Natural killer cell (primary cell): ENCODE measurements at regions not wholly inside any gene's neighbourhood (a gene's known extent, or its start where the extent isn't known, plus 50 kb on each side); places are given as distances from the start of the nearest gene placed in this dataset.

Source experiments
- ATAC-seq, 3 donors: fragments of 150-1000 bp in 2 of 3; fragments of 200-7000 bp in 1 of 3; cut with Tn5 transposase; 1 replicate in 1 of 3; 2 replicates in 2 of 3; pipeline ENCODE4 v1.10.0; 2021; ENCODE audit warnings: mild to moderate bottlenecking in 2 of 3, moderate library complexity in 2 of 3
- DNase-seq, 2 donors: peaks; one replicate each; pipeline versions ENCODE4 v3.0.0 to v3.0.0-alpha.2; 2013 to 2021; ENCODE audit warnings: mixed read lengths in 1 of 2
- H3K27ac ChIP-seq: one replicate; pipeline ENCODE4 v1.5.1; 2013; ENCODE audit warnings: mild to moderate bottlenecking, low read length
- H3K27me3 ChIP-seq: one replicate; pipeline ENCODE4 v1.6.1; 2013; ENCODE audit warnings: low read length; ENCODE audit not compliant: control insufficient read depth, insufficient read depth
- H3K36me3 ChIP-seq: one replicate; pipeline ENCODE4 v1.6.1; 2013; ENCODE audit warnings: low read length; ENCODE audit not compliant: control insufficient read depth, insufficient read depth
- H3K4me1 ChIP-seq: one replicate; pipeline ENCODE4 v1.6.1; 2013; ENCODE audit warnings: low read length; ENCODE audit not compliant: control insufficient read depth, insufficient read depth
- H3K4me3 ChIP-seq: one replicate; pipeline ENCODE4 v1.5.1; 2013; ENCODE audit warnings: low read length
- H3K9me3 ChIP-seq: one replicate; pipeline ENCODE4 v1.6.1; 2013; ENCODE audit warnings: low read length; ENCODE audit not compliant: control insufficient read depth, insufficient read depth
- H3K27ac Mint-ChIP-seq, 2 donors: one replicate each; pipeline ENCODE4 v1.8.0; 2022; ENCODE audit warnings: mild to moderate bottlenecking in 2 of 2, mixed read lengths in 2 of 2, moderate library complexity in 1 of 2
- H3K27me3 Mint-ChIP-seq, 2 donors: one replicate each; pipeline ENCODE4 v1.8.0; 2022; ENCODE audit warnings: low read depth in 2 of 2, mixed read lengths in 2 of 2
- H3K36me3 Mint-ChIP-seq: one replicate; pipeline ENCODE4 v1.8.0; 2022; ENCODE audit warnings: mixed read lengths
- H3K4me1 Mint-ChIP-seq, 2 donors: one replicate each; pipeline ENCODE4 v1.8.0; 2022; ENCODE audit warnings: mixed read lengths in 2 of 2
- H3K4me3 Mint-ChIP-seq: one replicate; pipeline ENCODE4 v1.8.0; 2022; ENCODE audit warnings: mild to moderate bottlenecking, moderate library complexity, mixed read lengths
- H3K9me3 Mint-ChIP-seq, 2 donors: one replicate each; pipeline ENCODE4 v1.8.0; 2022; ENCODE audit warnings: mixed read lengths in 2 of 2
- WGBS: methylation state at CpG from one replicate; pipeline ENCODE4 v1.1.7; 2013; ENCODE audit warnings: missing lambda C conversion rate; ENCODE audit not compliant: insufficient coverage; 5-methylcytosine and 5-hydroxymethylcytosine counted together
- intact Hi-C: fragments of 100-400 bp; cut with micrococcal nuclease; formaldehyde crosslinking; loops from one replicate; pipeline ENCODE4 v1.14.2; 2022
- TF ChIP-seq, protein P1 (sequence below): fragments of 200-600 bp; IDR thresholded peaks from one replicate; pipeline ENCODE4 v1.8.0; 2022; ENCODE audit warnings: antibody characterized with exemption

DNA sequence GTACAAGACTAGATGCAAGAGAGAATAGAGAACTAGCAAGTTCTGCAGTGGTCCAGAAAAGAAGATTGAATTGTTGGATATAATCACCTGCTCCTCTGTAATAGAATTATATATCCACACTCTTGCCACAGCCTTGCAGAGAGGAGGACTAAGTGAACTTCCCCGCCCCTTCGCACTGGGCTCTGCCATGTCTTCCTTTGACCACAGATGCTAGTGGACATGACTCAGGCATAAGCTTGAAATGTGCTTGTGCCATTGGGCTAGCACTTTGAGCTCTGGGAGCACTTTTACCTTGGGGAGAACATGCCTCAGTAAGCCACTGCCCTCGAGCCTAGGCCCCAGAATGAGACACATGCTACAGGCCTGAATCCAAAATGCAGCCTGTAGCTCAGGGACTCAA is 113.5 kb upstream of the RASA1 start:
- Mint-ChIP-seq H3K4me1 (peaks cover 8 to 24% of the 10 kb centered on the region in 2 donors), H3K27me3 (no peaks in the 10 kb centered on the region), H3K36me3 (no peaks in the 10 kb centered on the region), H3K27ac (no peak overlapping the region), H3K4me3 (no peak overlapping the region), H3K9me3 (no peaks in the 10 kb centered on the region)
- DNase-seq, result no peak
- Histone ChIP-seq H3K36me3 (no peaks in the 10 kb centered on the region), H3K4me1 (no peaks in the 10 kb centered on the region), H3K27ac (no peak overlapping the region), H3K4me3 (no peak overlapping the region), H3K9me3 (peaks cover 2% of the 10 kb centered on the region), H3K27me3 (no peaks in the 10 kb centered on the region)
- intact Hi-C loops, result no loop called here
- TF ChIP-seq, protein P1, sequence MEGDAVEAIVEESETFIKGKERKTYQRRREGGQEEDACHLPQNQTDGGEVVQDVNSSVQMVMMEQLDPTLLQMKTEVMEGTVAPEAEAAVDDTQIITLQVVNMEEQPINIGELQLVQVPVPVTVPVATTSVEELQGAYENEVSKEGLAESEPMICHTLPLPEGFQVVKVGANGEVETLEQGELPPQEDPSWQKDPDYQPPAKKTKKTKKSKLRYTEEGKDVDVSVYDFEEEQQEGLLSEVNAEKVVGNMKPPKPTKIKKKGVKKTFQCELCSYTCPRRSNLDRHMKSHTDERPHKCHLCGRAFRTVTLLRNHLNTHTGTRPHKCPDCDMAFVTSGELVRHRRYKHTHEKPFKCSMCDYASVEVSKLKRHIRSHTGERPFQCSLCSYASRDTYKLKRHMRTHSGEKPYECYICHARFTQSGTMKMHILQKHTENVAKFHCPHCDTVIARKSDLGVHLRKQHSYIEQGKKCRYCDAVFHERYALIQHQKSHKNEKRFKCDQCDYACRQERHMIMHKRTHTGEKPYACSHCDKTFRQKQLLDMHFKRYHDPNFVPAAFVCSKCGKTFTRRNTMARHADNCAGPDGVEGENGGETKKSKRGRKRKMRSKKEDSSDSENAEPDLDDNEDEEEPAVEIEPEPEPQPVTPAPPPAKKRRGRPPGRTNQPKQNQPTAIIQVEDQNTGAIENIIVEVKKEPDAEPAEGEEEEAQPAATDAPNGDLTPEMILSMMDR, result no peak
- no peak for ATAC-seq
- WGBS, result 90% methylated on average over 3 of the region's 3 CpGs

DNA sequence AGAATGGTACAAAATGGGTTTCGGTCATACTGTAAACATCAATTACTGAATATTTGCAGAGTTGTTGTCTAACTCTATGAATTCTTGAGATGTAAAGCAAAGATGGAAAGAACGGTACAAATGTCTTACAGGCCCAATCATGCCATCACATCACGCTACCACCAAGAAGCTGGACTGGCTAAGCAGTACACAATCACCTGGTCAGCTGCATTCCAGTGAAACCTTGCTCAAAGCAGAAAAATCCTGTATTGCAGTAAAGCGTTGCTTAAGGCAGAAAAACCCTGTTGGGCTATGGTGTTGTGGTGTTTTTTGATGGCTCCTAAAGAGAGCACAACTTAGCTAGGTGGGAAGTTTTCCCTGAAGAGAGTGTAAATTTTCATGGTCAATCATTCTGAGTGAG is 112.6 kb upstream of the RASA1 start:
- no peaks in the 10 kb centered on the region for H3K27me3 Mint-ChIP-seq
- intact Hi-C loops, result no loop called here
- no peaks in the 10 kb centered on the region for H3K9me3 Mint-ChIP-seq

DNA sequence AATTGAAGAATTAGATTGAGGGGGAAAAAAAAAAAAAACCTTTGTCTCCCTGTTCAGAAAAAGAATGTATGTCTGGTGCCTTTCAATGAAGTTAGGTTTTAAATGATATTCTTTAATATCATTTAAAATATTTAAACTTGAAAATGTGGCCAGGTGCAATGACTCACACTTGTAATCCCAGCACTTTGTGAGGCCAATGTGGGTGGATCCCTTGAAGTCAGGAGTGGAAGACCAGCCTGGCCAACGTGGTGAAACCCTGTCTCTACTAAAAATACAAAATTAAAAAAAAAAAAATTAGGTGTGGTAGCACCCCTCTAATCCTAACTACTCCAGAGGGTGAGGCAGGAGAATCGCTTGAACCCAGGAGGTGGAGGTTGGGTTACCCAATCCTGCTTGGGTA is 111.1 kb upstream of the RASA1 start:
- H3K4me1 Mint-ChIP-seq, result peaks cover 3 to 18% of the 10 kb centered on the region in 2 donors
- Histone ChIP-seq H3K4me1 (no peaks in the 10 kb centered on the region), H3K27me3 (no peaks in the 10 kb centered on the region), H3K27ac (no peak overlapping the region), H3K36me3 (no peaks in the 10 kb centered on the region), H3K4me3 (no peak overlapping the region), H3K9me3 (no peaks in the 10 kb centered on the region)
- no CpG with 5 or more reads among the region's 2 CpGs for WGBS
- H3K4me3 Mint-ChIP-seq, result no peak overlapping the region
- H3K27ac Mint-ChIP-seq, result no peak overlapping the region
- DNase-seq (no peak), ATAC-seq (no peak)
- no peaks in the 10 kb centered on the region for H3K36me3 Mint-ChIP-seq
- TF ChIP-seq, protein P1, result no peak
- intact Hi-C loops, result no loop called here
- peaks cover 0 to 3% of the 10 kb centered on the region in 2 donors for H3K27me3 Mint-ChIP-seq
- no peaks in the 10 kb centered on the region for H3K9me3 Mint-ChIP-seq

More for the DNA sequence above, 112.6 kb upstream of the RASA1 start:
- Mint-ChIP-seq H3K4me3 (no peak overlapping the region), H3K27ac (no peak overlapping the region), H3K4me1 (peaks cover 8 to 24% of the 10 kb centered on the region in 2 donors), H3K36me3 (no peaks in the 10 kb centered on the region)
- DNase-seq (no peak), ATAC-seq (no peak)
- Histone ChIP-seq H3K4me1 (no peaks in the 10 kb centered on the region), H3K9me3 (no peaks in the 10 kb centered on the region), H3K4me3 (no peak overlapping the region), H3K27me3 (no peaks in the 10 kb centered on the region), H3K27ac (no peak overlapping the region), H3K36me3 (no peaks in the 10 kb centered on the region)
- TF ChIP-seq, protein P1, result no peak
- 97% methylated on average over 4 of the region's 4 CpGs for WGBS

DNA sequence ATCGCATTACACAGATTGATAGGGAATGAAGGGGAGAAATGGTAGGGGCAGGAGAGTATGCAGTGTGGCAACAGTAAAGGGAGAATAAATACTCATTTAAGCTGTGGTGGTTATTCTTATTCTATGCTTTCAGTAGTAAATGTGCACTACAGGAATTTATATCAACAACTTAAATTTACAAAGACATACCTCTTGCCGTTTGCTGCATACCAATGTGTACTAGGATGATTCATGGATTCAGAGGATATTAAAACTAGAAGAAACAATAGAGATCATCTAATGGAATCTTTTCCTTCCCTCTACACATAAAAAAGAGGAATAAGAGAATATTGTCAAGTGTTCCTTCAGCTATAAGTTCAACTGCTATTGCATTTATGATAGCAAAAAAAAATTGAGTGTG is 103.3 kb upstream of the RASA1 start:
- Mint-ChIP-seq H3K9me3 (no peaks in the 10 kb centered on the region), H3K27ac (no peak overlapping the region), H3K4me1 (no peaks in the 10 kb centered on the region), H3K4me3 (no peak overlapping the region), H3K27me3 (peaks cover 0 to 3% of the 10 kb centered on the region in 2 donors), H3K36me3 (no peaks in the 10 kb centered on the region)
- Histone ChIP-seq H3K4me3 (no peak overlapping the region), H3K36me3 (no peaks in the 10 kb centered on the region), H3K4me1 (no peaks in the 10 kb centered on the region), H3K27ac (no peak overlapping the region), H3K27me3 (no peaks in the 10 kb centered on the region), H3K9me3 (no peaks in the 10 kb centered on the region)
- no peak for ATAC-seq
- no CpG with 5 or more reads among the region's 2 CpGs for WGBS
- intact Hi-C loops, result no loop called here
- TF ChIP-seq, protein P1, result no peak
- DNase-seq, result no peak
